ENCODE measurements at regions not wholly inside any gene's neighbourhood (a gene's known extent, or its start where the extent isn't known, plus 50 kb on each side); places are given as distances from the start of the nearest gene placed in this dataset.

DNA sequence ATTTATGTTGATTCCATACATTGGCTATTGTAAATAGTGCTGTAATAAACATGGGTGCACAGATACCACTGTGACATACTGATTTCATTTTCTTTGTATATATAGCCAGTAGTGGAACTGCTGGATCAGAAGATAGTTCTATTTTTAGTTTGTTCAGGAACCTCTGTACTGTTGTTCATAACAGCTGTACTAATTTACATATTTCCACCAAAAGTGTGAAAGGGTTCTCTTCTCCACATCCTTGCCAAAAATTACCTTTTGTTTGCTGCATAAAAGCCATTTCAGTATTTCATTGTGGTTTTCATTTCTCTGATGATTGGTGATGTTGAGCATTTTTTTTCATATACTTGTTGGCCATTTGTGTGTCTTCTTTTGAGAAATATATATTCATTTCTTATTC lies 1962.1 kb downstream of the PCDH9 start:
- no peaks in the 10 kb centered on the region for H4K20me1 ChIP-seq (ENCODE audit: insufficient read depth, low read length)
- H3K9me3 ChIP-seq (ENCODE audit: insufficient read depth, low read length), result 0 out of 2 replicates have a peak, but pooled peaks cover 2% of the 10 kb centered on the region
- H3K9ac ChIP-seq (ENCODE audit: low read length), result no peak overlapping the region
- H3K27me3 ChIP-seq (ENCODE audit: low read depth, low read length), result no peaks in the 10 kb centered on the region
- H3K36me3 ChIP-seq (replicated peaks; ENCODE audit: low read depth, low read length), result no peaks in the 10 kb centered on the region
- H3K4me2 ChIP-seq (ENCODE audit: low read length), result no peak overlapping the region
- H3K4me3 ChIP-seq (ENCODE audit: low read length), result no peak overlapping the region
- no peaks in the 10 kb centered on the region for H3K4me1 ChIP-seq (ENCODE audit: low read length)
- TF ChIP-seq, protein P1, sequence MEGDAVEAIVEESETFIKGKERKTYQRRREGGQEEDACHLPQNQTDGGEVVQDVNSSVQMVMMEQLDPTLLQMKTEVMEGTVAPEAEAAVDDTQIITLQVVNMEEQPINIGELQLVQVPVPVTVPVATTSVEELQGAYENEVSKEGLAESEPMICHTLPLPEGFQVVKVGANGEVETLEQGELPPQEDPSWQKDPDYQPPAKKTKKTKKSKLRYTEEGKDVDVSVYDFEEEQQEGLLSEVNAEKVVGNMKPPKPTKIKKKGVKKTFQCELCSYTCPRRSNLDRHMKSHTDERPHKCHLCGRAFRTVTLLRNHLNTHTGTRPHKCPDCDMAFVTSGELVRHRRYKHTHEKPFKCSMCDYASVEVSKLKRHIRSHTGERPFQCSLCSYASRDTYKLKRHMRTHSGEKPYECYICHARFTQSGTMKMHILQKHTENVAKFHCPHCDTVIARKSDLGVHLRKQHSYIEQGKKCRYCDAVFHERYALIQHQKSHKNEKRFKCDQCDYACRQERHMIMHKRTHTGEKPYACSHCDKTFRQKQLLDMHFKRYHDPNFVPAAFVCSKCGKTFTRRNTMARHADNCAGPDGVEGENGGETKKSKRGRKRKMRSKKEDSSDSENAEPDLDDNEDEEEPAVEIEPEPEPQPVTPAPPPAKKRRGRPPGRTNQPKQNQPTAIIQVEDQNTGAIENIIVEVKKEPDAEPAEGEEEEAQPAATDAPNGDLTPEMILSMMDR (IDR thresholded peaks at IDR 0.05; ENCODE audit: low read depth, low read length), result no peak
- no peak for TF ChIP-seq EZH2phosphoT487 (IDR thresholded peaks at IDR 0.05; ENCODE audit: low read depth)
- H3K79me2 ChIP-seq (ENCODE audit: low read length), result no peaks in the 10 kb centered on the region
- H3K27ac ChIP-seq (ENCODE audit: low read length), result no peak overlapping the region
- no peak overlapping the region for H2AFZ ChIP-seq (ENCODE audit: low read depth, low read length)

DNA sequence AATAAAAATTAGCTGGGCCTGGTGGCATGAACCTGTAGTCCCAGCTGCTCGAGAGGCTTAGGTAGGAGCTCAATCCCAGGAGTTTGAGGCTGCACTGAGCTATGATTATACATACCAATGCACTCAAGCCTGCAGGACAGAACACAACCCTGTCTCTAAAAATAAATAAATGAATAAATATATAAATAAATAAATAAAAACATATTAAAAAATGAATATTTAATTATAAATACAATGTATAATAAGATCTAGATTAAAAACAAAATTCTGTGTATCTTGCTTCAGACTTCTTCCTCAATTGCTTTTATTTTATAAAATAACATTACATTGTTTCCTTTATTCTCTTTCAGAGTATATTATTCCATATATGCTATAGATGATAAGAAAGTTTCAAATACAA lies 1964.1 kb downstream of the PCDH9 start:
- Histone ChIP-seq H3K4me1 (ENCODE audit: low read length) (peaks cover 3% of the 10 kb centered on the region; the same call in 1 of the 2 replicates), H3K36me3 (replicated peaks; ENCODE audit: low read depth, low read length) (no peaks in the 10 kb centered on the region), H3K79me2 (ENCODE audit: low read length) (no peaks in the 10 kb centered on the region), H3K4me3 (ENCODE audit: low read length) (no peak overlapping the region), H3K27me3 (ENCODE audit: low read depth, low read length) (no peaks in the 10 kb centered on the region), H3K9me3 (ENCODE audit: insufficient read depth, low read length) (0 out of 2 replicates have a peak, but pooled peaks cover 2% of the 10 kb centered on the region), H3K4me2 (ENCODE audit: low read length) (no peak overlapping the region), H3K9ac (ENCODE audit: low read length) (no peak overlapping the region), H4K20me1 (ENCODE audit: insufficient read depth, low read length) (no peaks in the 10 kb centered on the region), H3K27ac (ENCODE audit: low read length) (no peak overlapping the region), H2AFZ (ENCODE audit: low read depth, low read length) (no peak overlapping the region)
- no peak for TF ChIP-seq EZH2phosphoT487 (IDR thresholded peaks at IDR 0.05; ENCODE audit: low read depth)
- TF ChIP-seq, protein P1 (IDR thresholded peaks at IDR 0.05; ENCODE audit: low read depth, low read length), result no peak

DNA sequence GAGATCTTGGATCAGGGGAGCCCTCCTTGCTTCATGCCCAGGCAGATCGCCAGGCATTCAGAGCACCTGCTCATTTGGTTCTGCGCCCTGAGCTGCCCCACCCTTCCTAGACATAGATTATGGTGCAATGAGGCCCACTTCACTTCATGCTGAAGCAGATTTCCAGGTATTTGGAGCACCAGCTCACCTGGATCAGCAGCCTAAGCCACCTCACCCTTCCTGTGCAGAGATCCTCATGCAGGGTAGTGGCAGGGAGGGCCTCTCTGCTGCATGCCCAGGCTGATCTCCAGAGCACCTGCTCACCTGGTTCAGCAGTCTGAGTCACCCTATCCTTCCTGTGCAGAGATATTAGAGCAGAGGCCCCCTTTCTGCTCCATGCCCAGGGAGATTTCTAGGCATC lies 1966.1 kb downstream of the PCDH9 start:
- Histone ChIP-seq H3K79me2 (ENCODE audit: low read length) (no peaks in the 10 kb centered on the region), H3K4me1 (ENCODE audit: low read length) (peaks cover 5% of the 10 kb centered on the region; the same call in 1 of the 2 replicates), H3K27me3 (ENCODE audit: low read depth, low read length) (no peaks in the 10 kb centered on the region), H3K4me3 (ENCODE audit: low read length) (no peak overlapping the region), H3K27ac (ENCODE audit: low read length) (no peak overlapping the region), H3K9me3 (ENCODE audit: insufficient read depth, low read length) (0 out of 2 replicates have a peak, but pooled peaks cover 2% of the 10 kb centered on the region), H3K36me3 (replicated peaks; ENCODE audit: low read depth, low read length) (no peaks in the 10 kb centered on the region), H3K4me2 (ENCODE audit: low read length) (no peak overlapping the region), H4K20me1 (ENCODE audit: insufficient read depth, low read length) (no peaks in the 10 kb centered on the region), H3K9ac (ENCODE audit: low read length) (no peak overlapping the region), H2AFZ (ENCODE audit: low read depth, low read length) (no peak overlapping the region)
- no peak for TF ChIP-seq EZH2phosphoT487 (IDR thresholded peaks at IDR 0.05; ENCODE audit: low read depth)
- TF ChIP-seq, protein P1 (IDR thresholded peaks at IDR 0.05; ENCODE audit: low read depth, low read length), result no peak

DNA sequence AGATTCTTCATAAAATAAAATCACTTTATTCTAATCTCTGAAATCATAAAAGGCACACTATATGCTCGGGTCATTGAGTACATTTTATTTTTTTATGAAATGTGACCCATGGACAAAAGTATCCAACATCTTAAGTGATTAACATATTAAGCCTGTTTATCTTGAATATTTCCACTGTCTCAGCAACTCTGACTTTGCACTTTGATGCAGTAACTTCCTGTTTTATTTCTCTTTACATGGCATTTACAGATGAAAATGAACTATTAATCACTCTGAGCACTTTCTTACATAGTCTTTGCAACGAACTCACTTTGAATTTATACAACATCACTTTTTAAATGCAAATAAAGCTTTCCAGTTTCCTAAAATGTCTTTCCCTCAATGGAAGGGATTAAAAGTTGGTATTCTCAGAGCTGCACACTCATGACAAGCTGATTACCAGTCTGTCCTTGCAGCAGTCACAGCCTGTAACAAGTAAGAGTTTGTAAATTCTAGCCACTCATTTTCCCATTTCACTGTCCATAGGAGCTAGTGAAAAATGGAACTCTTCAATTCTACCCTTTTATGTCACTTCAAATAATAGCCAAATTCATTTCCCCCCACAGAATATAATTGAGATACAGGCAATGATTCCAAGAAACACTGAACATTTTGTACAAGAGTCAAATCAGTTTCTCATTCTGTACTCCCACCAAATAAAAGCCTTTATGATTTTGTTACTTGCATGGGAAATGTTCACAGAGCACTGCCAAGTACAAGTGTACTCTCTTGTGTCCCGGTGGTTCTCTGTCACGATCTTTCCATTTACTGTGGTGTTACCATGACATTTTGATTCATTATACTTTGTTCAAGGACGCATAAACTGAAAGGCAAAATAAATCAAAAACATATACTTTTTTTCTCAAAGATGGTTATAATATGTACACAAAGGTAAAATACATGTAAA lies 1968.9 kb downstream of the PCDH9 start:
- Histone ChIP-seq H3K4me2 (ENCODE audit: low read length) (peak overlapping the region; percentile 56), H3K4me1 (ENCODE audit: low read length) (peaks cover 5% of the 10 kb centered on the region; the same call in 1 of the 2 replicates), H3K9me3 (ENCODE audit: insufficient read depth, low read length) (0 out of 2 replicates have a peak, but pooled peaks cover 2% of the 10 kb centered on the region), H3K9ac (ENCODE audit: low read length) (no peak overlapping the region), H3K27ac (ENCODE audit: low read length) (no peak overlapping the region), H3K4me3 (ENCODE audit: low read length) (peak overlapping the region; percentile 47), H2AFZ (ENCODE audit: low read depth, low read length) (peak overlapping the region; percentile 76), H3K36me3 (replicated peaks; ENCODE audit: low read depth, low read length) (no peaks in the 10 kb centered on the region), H4K20me1 (ENCODE audit: insufficient read depth, low read length) (no peaks in the 10 kb centered on the region), H3K27me3 (ENCODE audit: low read depth, low read length) (no peaks in the 10 kb centered on the region), H3K79me2 (ENCODE audit: low read length) (no peaks in the 10 kb centered on the region)
- TF ChIP-seq EZH2phosphoT487 (IDR thresholded peaks at IDR 0.05; ENCODE audit: low read depth), result no peak
- TF ChIP-seq, protein P1 (IDR thresholded peaks at IDR 0.05; ENCODE audit: low read depth, low read length), result no peak
